Left ventricle myocardium inferior (tissue), 1 donor: ENCODE measurements at regions not wholly inside any gene's neighbourhood (a gene's known extent, or its start where the extent isn't known, plus 50 kb on each side); places are given as distances from the start of the nearest gene placed in this dataset.

Experiments
- DNase-seq: peaks from one replicate; pipeline ENCODE4 v3.0.0-alpha.2; 2020
- H3K27ac ChIP-seq: fragments of 200-600 bp; replicated peaks from 2 replicates; pipeline ENCODE4 v1.8.0; 2021
- H3K27me3 ChIP-seq: fragments of 200-600 bp; 2 replicates; pipeline ENCODE4 v1.8.0; 2021; ENCODE audit warnings: low read depth
- H3K36me3 ChIP-seq: fragments of 200-600 bp; 2 replicates; pipeline ENCODE4 v1.8.0; 2021
- H3K4me1 ChIP-seq: fragments of 200-600 bp; 2 replicates; pipeline ENCODE4 v1.8.0; 2021
- H3K4me3 ChIP-seq: fragments of 200-600 bp; 2 replicates; pipeline ENCODE4 v1.8.0; 2021; ENCODE audit warnings: mild to moderate bottlenecking, moderate library complexity
- H3K9me3 ChIP-seq: fragments of 200-600 bp; replicated peaks from 2 replicates; pipeline ENCODE4 v1.8.0; 2021
- intact Hi-C: fragments of 100-400 bp; cut with micrococcal nuclease; formaldehyde crosslinking; loops from one replicate; pipeline ENCODE4 v1.11.0; 2022
- TF ChIP-seq, protein P1 (sequence below): fragments of 200-600 bp; IDR thresholded peaks from 2 replicates; pipeline ENCODE4 v1.8.0; 2021; ENCODE audit warnings: antibody characterized with exemption, mild to moderate bottlenecking, borderline replicate concordance
- donor health status: DM: no; HTN: yes; CAD: no; lungs with severe emphysema.

- no peak overlapping the region for H3K4me3 ChIP-seq
- intact Hi-C loops: no loop called here
- no peaks in the 10 kb centered on the region for H3K36me3 ChIP-seq
- peaks cover 7% of the 10 kb centered on the region for H3K4me1 ChIP-seq
- no peak overlapping the region for H3K27ac ChIP-seq
- no peak for DNase-seq
- no peaks in the 10 kb centered on the region for H3K9me3 ChIP-seq
- TF ChIP-seq, protein P1, sequence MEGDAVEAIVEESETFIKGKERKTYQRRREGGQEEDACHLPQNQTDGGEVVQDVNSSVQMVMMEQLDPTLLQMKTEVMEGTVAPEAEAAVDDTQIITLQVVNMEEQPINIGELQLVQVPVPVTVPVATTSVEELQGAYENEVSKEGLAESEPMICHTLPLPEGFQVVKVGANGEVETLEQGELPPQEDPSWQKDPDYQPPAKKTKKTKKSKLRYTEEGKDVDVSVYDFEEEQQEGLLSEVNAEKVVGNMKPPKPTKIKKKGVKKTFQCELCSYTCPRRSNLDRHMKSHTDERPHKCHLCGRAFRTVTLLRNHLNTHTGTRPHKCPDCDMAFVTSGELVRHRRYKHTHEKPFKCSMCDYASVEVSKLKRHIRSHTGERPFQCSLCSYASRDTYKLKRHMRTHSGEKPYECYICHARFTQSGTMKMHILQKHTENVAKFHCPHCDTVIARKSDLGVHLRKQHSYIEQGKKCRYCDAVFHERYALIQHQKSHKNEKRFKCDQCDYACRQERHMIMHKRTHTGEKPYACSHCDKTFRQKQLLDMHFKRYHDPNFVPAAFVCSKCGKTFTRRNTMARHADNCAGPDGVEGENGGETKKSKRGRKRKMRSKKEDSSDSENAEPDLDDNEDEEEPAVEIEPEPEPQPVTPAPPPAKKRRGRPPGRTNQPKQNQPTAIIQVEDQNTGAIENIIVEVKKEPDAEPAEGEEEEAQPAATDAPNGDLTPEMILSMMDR: no peak
- no peaks in the 10 kb centered on the region for H3K27me3 ChIP-seq
These were observed 111.6 kb upstream of the FNDC3A start for GRCh38 chr13:48864100-48864499.

DNA sequence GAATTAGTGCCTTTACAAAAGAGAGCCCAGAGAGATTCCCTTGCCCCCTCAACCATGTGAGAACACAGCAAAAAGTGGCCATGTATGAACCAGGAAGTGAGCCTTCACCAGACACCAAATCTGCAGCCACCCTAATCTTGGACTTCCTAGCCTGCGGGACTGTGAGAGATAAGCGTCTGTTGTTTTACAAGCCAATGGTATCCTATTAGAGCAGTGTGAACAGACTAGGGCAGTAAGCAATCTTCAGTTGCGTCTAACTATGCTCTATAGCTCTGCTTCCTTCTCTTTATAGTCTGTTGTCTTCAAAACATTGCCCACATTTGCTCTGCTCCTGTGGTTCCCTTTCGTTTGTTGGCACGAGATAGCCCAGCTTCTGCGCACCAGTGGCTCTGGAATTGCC, 109.5 kb upstream of the FNDC3A start:
- Histone ChIP-seq H3K27me3 (no peaks in the 10 kb centered on the region), H3K27ac (no peak overlapping the region), H3K9me3 (no peaks in the 10 kb centered on the region), H3K4me1 (peaks cover 7% of the 10 kb centered on the region), H3K36me3 (no peaks in the 10 kb centered on the region), H3K4me3 (no peak overlapping the region)
- intact Hi-C loops: no loop called here
- TF ChIP-seq, protein P1: no peak
- no peak for DNase-seq

GRCh38 chr13:48873081-48873480, 102.6 kb upstream of the FNDC3A start:
- Histone ChIP-seq H3K4me1 (peaks cover 26% of the 10 kb centered on the region), H3K9me3 (no peaks in the 10 kb centered on the region), H3K27ac (no peak overlapping the region), H3K4me3 (no peak overlapping the region), H3K36me3 (no peaks in the 10 kb centered on the region), H3K27me3 (peaks cover 12% of the 10 kb centered on the region)
- intact Hi-C loops: no loop called here
- DNase-seq: no peak
- TF ChIP-seq, protein P1: no peak

GRCh38 chr13:48873587-48873986, 102.1 kb upstream of the FNDC3A start:
- no peaks in the 10 kb centered on the region for H3K9me3 ChIP-seq
- H3K4me1 ChIP-seq: peaks cover 26% of the 10 kb centered on the region
- H3K4me3 ChIP-seq: no peak overlapping the region
- H3K36me3 ChIP-seq: no peaks in the 10 kb centered on the region
- TF ChIP-seq, protein P1: no peak
- intact Hi-C loops: no loop called here
- no peak for DNase-seq
- peak overlapping the region; percentile 51 for H3K27ac ChIP-seq
- H3K27me3 ChIP-seq: peaks cover 12% of the 10 kb centered on the region

- peak overlapping the region; percentile 51 for H3K27ac ChIP-seq
- H3K27me3 ChIP-seq: peaks cover 12% of the 10 kb centered on the region
- H3K4me1 ChIP-seq: peaks cover 26% of the 10 kb centered on the region
- no peak for DNase-seq
- intact Hi-C loops: no loop called here
- no peak overlapping the region for H3K4me3 ChIP-seq
- no peaks in the 10 kb centered on the region for H3K9me3 ChIP-seq
- H3K36me3 ChIP-seq: no peaks in the 10 kb centered on the region
- TF ChIP-seq, protein P1: no peak
These were observed 101.5 kb upstream of the FNDC3A start for GRCh38 chr13:48874165-48874564.

DNA sequence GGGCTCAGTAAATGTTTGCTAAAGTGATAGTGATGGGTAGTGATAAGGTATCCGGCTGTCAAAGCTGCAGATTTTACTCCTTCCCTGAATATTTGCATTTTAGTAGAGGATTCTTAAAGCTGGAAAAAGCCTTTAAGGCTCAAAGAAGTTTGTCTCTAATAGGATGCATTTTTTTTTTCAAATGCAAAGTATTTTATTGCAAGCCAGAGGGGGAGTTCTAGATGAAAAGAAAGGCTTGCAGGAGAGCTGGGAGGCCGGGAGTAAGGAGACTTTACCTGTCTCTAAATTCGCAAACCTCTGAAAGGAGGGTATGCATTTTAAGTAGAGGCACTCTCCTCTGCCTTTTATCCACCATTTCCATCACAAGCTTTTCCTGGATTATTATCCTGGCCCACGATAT, 100.7 kb upstream of the FNDC3A start:
- intact Hi-C loops: no loop called here
- no peak for DNase-seq
- Histone ChIP-seq H3K36me3 (no peaks in the 10 kb centered on the region), H3K9me3 (no peaks in the 10 kb centered on the region), H3K27me3 (peaks cover 12% of the 10 kb centered on the region), H3K4me3 (no peak overlapping the region), H3K4me1 (peaks cover 26% of the 10 kb centered on the region), H3K27ac (no peak overlapping the region)
- TF ChIP-seq, protein P1: no peak
